HEK293 (cell line): ENCODE measurements at regions not wholly inside any gene's neighbourhood (a gene's known extent, or its start where the extent isn't known, plus 50 kb on each side); places are given as distances from the start of the nearest gene placed in this dataset.

Experiments
- CTCF ChIA-PET: fragments of 350-600 bp; formaldehyde crosslinking; extraction: SDS; loops from one replicate; lab custom pipeline; 2021; ENCODE audit warnings: antibody characterized with exemption; lab: Yijun Ruan, JAX
- POLR2A ChIA-PET: fragments of 300-600 bp; formaldehyde crosslinking; extraction: SDS; loops from one replicate; lab custom pipeline; 2020; ENCODE audit warnings: antibody characterized with exemption, inconsistent platforms; lab: Yijun Ruan, JAX
- H3K27ac ChIP-seq: fragments of 200-500 bp; sonication (Bioruptor generic); 2 replicates; pipeline ENCODE4 v1.5.1; 2014; ENCODE audit warnings: low read depth, low read length, control low read depth, inconsistent platforms; ENCODE audit errors: extremely low read depth
- H3K36me3 ChIP-seq, 2 experiments: fragments of 200-500 bp in 1 of 2; sonication (Bioruptor generic) in 1 of 2; 1 replicate in 1 of 2; 2 replicates in 1 of 2; pipeline ENCODE4 v1.5.1; 2014 to 2017; ENCODE audit warnings: inconsistent platforms in 2 of 2, low read length in 2 of 2; ENCODE audit not compliant: control insufficient read depth in 2 of 2, insufficient read depth in 1 of 2
- H3K4me1 ChIP-seq: fragments of 200-500 bp; sonication (Bioruptor generic); 2 replicates; pipeline ENCODE4 v1.5.1; 2014; ENCODE audit warnings: mild to moderate bottlenecking, low read length, inconsistent platforms; ENCODE audit not compliant: control insufficient read depth, insufficient read depth
- H3K4me3 ChIP-seq: 2 replicates; pipeline ENCODE4 v1.5.1; 2011; ENCODE audit warnings: low read depth, mild to moderate bottlenecking, control low read depth, low read length, moderate library complexity
- H3K9me3 ChIP-seq: fragments of 200-500 bp; sonication (Bioruptor generic); 2 replicates; pipeline ENCODE4 v1.5.1; 2014; ENCODE audit warnings: low read depth, low read length, inconsistent platforms; ENCODE audit not compliant: control insufficient read depth, insufficient read depth
- SP3 ChIP-seq: fragments of 450-650 bp; formaldehyde crosslinking; IDR thresholded peaks from 2 replicates; pipeline ENCODE4 v1.5.1; 2016; ENCODE audit warnings: missing biosample characterization, missing genetic modification characterization
- ZBTB1 ChIP-seq: fragments of 450-650 bp; formaldehyde crosslinking; IDR thresholded peaks from 2 replicates; pipeline ENCODE4 v1.5.1; 2016; ENCODE audit warnings: missing biosample characterization, missing genetic modification characterization
- ZBTB20 ChIP-seq: fragments of 450-650 bp; formaldehyde crosslinking; IDR thresholded peaks from 2 replicates; pipeline ENCODE4 v1.5.1; 2016; ENCODE audit warnings: missing biosample characterization, missing genetic modification characterization
- ZBTB21 ChIP-seq: fragments of 450-650 bp; formaldehyde crosslinking; IDR thresholded peaks from 2 replicates; pipeline ENCODE4 v1.5.1; 2017; ENCODE audit warnings: missing biosample characterization, missing genetic modification characterization
- ZBTB8A ChIP-seq: fragments of 450-650 bp; formaldehyde crosslinking; IDR thresholded peaks from 2 replicates; pipeline ENCODE4 v1.5.1; 2016; ENCODE audit warnings: missing biosample characterization, missing genetic modification characterization
- ZFHX2 ChIP-seq: fragments of 450-650 bp; formaldehyde crosslinking; conservative IDR thresholded peaks from 2 replicates; pipeline ENCODE4 v1.5.1; 2016; ENCODE audit warnings: missing biosample characterization, missing genetic modification characterization
- ZNF112 ChIP-seq: fragments of 450-650 bp; formaldehyde crosslinking; IDR thresholded peaks from 2 replicates; pipeline ENCODE4 v1.5.0; 2017; ENCODE audit warnings: missing biosample characterization, missing genetic modification characterization
- ZNF138 ChIP-seq: fragments of 450-650 bp; formaldehyde crosslinking; IDR thresholded peaks from 2 replicates; pipeline ENCODE4 v1.5.1; 2016; ENCODE audit warnings: missing biosample characterization, missing genetic modification characterization, borderline replicate concordance
- ZNF311 ChIP-seq: fragments of 450-650 bp; formaldehyde crosslinking; IDR thresholded peaks from 2 replicates; pipeline ENCODE4 v1.5.1; 2017; ENCODE audit warnings: missing biosample characterization, missing genetic modification characterization, borderline replicate concordance
- ZNF501 ChIP-seq: fragments of 450-650 bp; formaldehyde crosslinking; IDR thresholded peaks from 2 replicates; pipeline ENCODE4 v1.5.1; 2016; ENCODE audit warnings: missing biosample characterization, missing genetic modification characterization
- ZNF510 ChIP-seq: fragments of 450-650 bp; formaldehyde crosslinking; IDR thresholded peaks from 2 replicates; pipeline ENCODE4 v1.5.1; 2018; ENCODE audit warnings: mild to moderate bottlenecking, missing genetic modification characterization, missing biosample characterization; ENCODE audit not compliant: insufficient replicate concordance
- ZNF518A ChIP-seq: fragments of 450-650 bp; formaldehyde crosslinking; conservative IDR thresholded peaks from 2 replicates; pipeline ENCODE4 v1.5.1; 2016; ENCODE audit warnings: low read depth, missing biosample characterization, missing genetic modification characterization
- ZNF529 ChIP-seq: fragments of 450-650 bp; formaldehyde crosslinking; IDR thresholded peaks from 2 replicates; pipeline ENCODE4 v1.5.1; 2017; ENCODE audit warnings: missing genetic modification characterization, missing biosample characterization; ENCODE audit not compliant: insufficient replicate concordance
- ZNF544 ChIP-seq: fragments of 450-650 bp; formaldehyde crosslinking; IDR thresholded peaks from 2 replicates; pipeline ENCODE4 v1.5.0; 2017; ENCODE audit warnings: missing biosample characterization, missing genetic modification characterization
- ZSCAN18 ChIP-seq: fragments of 450-650 bp; formaldehyde crosslinking; IDR thresholded peaks from 2 replicates; pipeline ENCODE4 v1.5.1; 2016; ENCODE audit warnings: missing biosample characterization, missing genetic modification characterization
- TF ChIP-seq, protein P1 (sequence below): fragments of 450-650 bp; formaldehyde crosslinking; IDR thresholded peaks from 2 replicates; pipeline ENCODE4 v1.5.1; 2016; ENCODE audit warnings: missing biosample characterization, missing genetic modification characterization, borderline replicate concordance
- TF ChIP-seq, protein P2 (sequence below): IDR thresholded peaks from 2 replicates; pipeline ENCODE4 v1.6.1; 2011; ENCODE audit warnings: mild to moderate bottlenecking, low read depth, low read length, borderline replicate concordance

- CTCF ChIA-PET = interaction anchor here (0.9 kb wide), 1 partner anchor 1027 kb away, joined by 3 read pairs; no protein-coding TSS in a partner anchor
- POLR2A ChIA-PET = no interaction called here
- H3K4me3 ChIP-seq = no peak overlapping the region
Observed at GRCh38 chr10:128712661-128713400, 586.6 kb upstream of the MKI67 start.

More at GRCh38 chr10:128712661-128713400, 586.6 kb upstream of the MKI67 start:
- no peaks in the 10 kb centered on the region for H3K36me3 ChIP-seq
- H3K4me1 ChIP-seq = no peaks in the 10 kb centered on the region
- H3K27ac ChIP-seq = no peak overlapping the region
- no peaks in the 10 kb centered on the region for H3K9me3 ChIP-seq
- TF ChIP-seq ZBTB21 (tag by site-specific recombination) = no peak
- TF ChIP-seq ZBTB20 (tag by site-specific recombination) = no peak
- TF ChIP-seq, protein P1, sequence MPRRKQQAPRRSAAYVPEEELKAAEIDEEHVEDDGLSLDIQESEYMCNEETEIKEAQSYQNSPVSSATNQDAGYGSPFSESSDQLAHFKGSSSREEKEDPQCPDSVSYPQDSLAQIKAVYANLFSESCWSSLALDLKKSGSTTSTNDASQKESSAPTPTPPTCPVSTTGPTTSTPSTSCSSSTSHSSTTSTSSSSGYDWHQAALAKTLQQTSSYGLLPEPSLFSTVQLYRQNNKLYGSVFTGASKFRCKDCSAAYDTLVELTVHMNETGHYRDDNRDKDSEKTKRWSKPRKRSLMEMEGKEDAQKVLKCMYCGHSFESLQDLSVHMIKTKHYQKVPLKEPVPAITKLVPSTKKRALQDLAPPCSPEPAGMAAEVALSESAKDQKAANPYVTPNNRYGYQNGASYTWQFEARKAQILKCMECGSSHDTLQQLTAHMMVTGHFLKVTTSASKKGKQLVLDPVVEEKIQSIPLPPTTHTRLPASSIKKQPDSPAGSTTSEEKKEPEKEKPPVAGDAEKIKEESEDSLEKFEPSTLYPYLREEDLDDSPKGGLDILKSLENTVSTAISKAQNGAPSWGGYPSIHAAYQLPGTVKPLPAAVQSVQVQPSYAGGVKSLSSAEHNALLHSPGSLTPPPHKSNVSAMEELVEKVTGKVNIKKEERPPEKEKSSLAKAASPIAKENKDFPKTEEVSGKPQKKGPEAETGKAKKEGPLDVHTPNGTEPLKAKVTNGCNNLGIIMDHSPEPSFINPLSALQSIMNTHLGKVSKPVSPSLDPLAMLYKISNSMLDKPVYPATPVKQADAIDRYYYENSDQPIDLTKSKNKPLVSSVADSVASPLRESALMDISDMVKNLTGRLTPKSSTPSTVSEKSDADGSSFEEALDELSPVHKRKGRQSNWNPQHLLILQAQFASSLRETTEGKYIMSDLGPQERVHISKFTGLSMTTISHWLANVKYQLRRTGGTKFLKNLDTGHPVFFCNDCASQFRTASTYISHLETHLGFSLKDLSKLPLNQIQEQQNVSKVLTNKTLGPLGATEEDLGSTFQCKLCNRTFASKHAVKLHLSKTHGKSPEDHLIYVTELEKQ (tag by site-specific recombination) = no peak
- no peak for TF ChIP-seq ZNF112 (tag by site-specific recombination)
- no peak for TF ChIP-seq ZNF138 (tag by site-specific recombination)
- no peak for TF ChIP-seq ZBTB1 (tag by site-specific recombination)
- TF ChIP-seq ZSCAN18 = no peak
- TF ChIP-seq ZNF544 (tag by site-specific recombination) = no peak
- no peak for TF ChIP-seq ZNF518A
- no peak for TF ChIP-seq ZNF510 (tag by site-specific recombination)
- no peak for TF ChIP-seq ZNF501 (tag by site-specific recombination)
- TF ChIP-seq ZNF529 (tag by site-specific recombination) = no peak
- no peak for TF ChIP-seq ZNF311
- TF ChIP-seq, protein P2, sequence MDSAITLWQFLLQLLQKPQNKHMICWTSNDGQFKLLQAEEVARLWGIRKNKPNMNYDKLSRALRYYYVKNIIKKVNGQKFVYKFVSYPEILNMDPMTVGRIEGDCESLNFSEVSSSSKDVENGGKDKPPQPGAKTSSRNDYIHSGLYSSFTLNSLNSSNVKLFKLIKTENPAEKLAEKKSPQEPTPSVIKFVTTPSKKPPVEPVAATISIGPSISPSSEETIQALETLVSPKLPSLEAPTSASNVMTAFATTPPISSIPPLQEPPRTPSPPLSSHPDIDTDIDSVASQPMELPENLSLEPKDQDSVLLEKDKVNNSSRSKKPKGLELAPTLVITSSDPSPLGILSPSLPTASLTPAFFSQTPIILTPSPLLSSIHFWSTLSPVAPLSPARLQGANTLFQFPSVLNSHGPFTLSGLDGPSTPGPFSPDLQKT = no peak
- no peak for TF ChIP-seq ZFHX2 (tag by site-specific recombination)
- no peak for TF ChIP-seq SP3
- TF ChIP-seq ZBTB8A = no peak
